Ishikawa (cell line): ENCODE measurements at regions not wholly inside any gene's neighbourhood (a gene's known extent, or its start where the extent isn't known, plus 50 kb on each side); places are given as distances from the start of the nearest gene placed in this dataset.
A peak's percentile ranks its signal among the peaks of the same experiment; 100 is the strongest.

Experiments
- CEBPB ChIP-seq: IDR thresholded peaks from 2 replicates; pipeline ENCODE4 v1.6.1; 2012
- CREB1 ChIP-seq: IDR thresholded peaks from 2 replicates; pipeline ENCODE4 v1.6.1; 2012; ENCODE audit warnings: low read depth
- EGR1 ChIP-seq: IDR thresholded peaks from 2 replicates; pipeline ENCODE4 v1.6.1; 2012
- EP300 ChIP-seq: IDR thresholded peaks from 2 replicates; pipeline ENCODE4 v1.6.1; 2012; ENCODE audit warnings: borderline replicate concordance
- FOXM1 ChIP-seq: IDR thresholded peaks from 2 replicates; pipeline ENCODE4 v1.6.1; 2012; ENCODE audit warnings: low read depth, borderline replicate concordance
- NFIC ChIP-seq: IDR thresholded peaks from 2 replicates; pipeline ENCODE4 v1.6.1; 2012
- RAD21 ChIP-seq: IDR thresholded peaks from 2 replicates; pipeline ENCODE4 v1.6.1; 2012; ENCODE audit warnings: low read depth
- TAF1 ChIP-seq: IDR thresholded peaks from 2 replicates; pipeline ENCODE4 v1.6.1; 2012; ENCODE audit warnings: low read depth, mild to moderate bottlenecking
- TCF12 ChIP-seq: IDR thresholded peaks from 2 replicates; pipeline ENCODE4 v1.6.1; 2012; ENCODE audit warnings: low read depth
- TEAD4 ChIP-seq: IDR thresholded peaks from 2 replicates; pipeline ENCODE4 v1.6.1; 2012
- YY1 ChIP-seq: IDR thresholded peaks from 2 replicates; pipeline ENCODE4 v1.6.1; 2012; ENCODE audit warnings: low read depth
- ZBTB7A ChIP-seq: IDR thresholded peaks from 2 replicates; pipeline ENCODE4 v1.6.1; 2012; ENCODE audit warnings: low read depth
- TF ChIP-seq, protein P1 (sequence below): IDR thresholded peaks from 2 replicates; pipeline ENCODE4 v1.6.1; 2012
- TF ChIP-seq, protein P2 (sequence below): IDR thresholded peaks from 2 replicates; pipeline ENCODE4 v1.6.1; 2012
- TF ChIP-seq, protein P3 (sequence below): IDR thresholded peaks from 2 replicates; pipeline ENCODE4 v1.6.1; 2012; ENCODE audit warnings: low read depth, mild to moderate bottlenecking

DNA sequence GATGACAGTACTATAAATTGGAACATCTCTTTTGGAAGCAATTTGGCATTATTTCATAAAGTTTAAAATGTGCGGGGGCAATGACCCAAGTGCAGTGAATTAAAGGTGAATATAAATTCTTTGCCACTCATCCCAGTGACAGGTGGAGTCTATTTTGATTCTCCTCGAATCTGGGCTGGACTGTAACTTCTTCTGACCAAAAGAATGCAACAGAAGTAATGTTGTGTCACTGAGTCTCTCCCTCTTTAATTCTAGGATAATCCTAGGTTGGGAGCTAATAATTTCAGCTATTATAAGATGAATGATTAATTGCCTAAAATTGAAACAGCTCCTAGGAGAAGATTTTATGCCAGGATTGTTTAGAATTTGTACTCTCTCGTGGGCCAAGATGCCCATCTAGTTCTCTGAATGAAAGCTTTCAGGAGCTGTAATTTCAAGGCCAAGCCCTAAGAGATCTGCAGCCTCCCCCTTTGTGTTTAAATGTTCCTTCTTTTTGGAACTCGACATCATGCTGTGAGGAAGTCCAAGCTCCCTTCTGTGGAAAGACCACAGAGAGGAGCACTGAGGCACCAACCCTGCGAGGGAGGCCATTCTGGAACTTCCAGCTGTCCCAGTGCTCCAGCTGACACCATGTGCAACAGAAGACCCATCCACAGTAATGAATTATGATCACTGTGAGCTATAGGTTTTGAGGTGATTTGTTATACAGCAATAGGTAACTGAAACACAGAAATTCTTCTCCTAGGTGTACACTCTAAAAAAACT is 208.1 kb downstream of the COPRS start:
- no peak for TF ChIP-seq TCF12
- no peak for TF ChIP-seq TAF1
- TF ChIP-seq YY1 = no peak
- TF ChIP-seq, protein P1, sequence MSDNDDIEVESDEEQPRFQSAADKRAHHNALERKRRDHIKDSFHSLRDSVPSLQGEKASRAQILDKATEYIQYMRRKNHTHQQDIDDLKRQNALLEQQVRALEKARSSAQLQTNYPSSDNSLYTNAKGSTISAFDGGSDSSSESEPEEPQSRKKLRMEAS = no peak
- no peak for TF ChIP-seq CREB1

DNA sequence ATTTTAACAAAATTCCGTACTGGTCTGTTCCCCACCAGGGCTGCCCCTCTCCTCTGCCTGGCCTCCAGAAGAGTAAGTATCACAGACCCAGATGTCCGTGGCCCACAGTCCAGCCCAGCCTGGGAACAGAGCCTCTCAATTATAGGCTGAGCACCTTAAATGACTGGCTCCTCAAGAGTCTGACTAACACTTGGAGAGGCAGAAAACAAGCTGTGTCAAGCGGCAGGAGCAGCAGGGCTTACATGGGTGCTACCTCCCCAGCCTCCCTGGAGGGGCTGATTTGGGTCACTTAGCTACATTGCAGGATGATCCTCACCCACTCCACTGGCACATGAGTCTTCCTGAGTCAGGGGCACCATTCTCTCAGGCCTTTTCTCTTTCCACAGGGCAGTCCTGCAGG is 209.7 kb downstream of the COPRS start:
- TF ChIP-seq CEBPB = no peak
- TF ChIP-seq FOXM1 = no peak
- TF ChIP-seq ZBTB7A = no peak
- no peak for TF ChIP-seq EP300

DNA sequence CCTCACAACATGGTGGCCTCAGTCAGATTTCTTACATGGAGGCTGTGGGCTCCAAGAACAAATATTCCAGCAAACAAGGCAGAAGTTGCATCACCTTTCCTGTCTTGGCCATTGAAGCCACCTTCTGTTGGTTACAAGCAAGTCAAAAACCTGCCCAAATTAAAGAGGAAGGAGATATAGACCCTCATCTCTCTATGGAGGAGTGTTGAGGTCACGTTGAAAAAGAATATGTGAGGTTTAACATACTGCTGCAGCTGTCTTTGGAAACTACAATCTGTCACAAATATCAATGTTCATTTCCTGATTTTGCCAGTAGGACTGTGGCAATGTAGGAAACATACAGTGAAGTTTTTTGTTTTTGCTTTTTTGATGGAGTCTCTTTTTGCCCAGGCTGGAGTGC is 211.4 kb downstream of the COPRS start:
- TF ChIP-seq, protein P2, sequence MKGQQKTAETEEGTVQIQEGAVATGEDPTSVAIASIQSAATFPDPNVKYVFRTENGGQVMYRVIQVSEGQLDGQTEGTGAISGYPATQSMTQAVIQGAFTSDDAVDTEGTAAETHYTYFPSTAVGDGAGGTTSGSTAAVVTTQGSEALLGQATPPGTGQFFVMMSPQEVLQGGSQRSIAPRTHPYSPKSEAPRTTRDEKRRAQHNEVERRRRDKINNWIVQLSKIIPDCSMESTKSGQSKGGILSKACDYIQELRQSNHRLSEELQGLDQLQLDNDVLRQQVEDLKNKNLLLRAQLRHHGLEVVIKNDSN = no peak
- no peak for TF ChIP-seq FOXM1
- TF ChIP-seq, protein P1 = no peak
- TF ChIP-seq TCF12 = no peak
- TF ChIP-seq TAF1 = no peak
- TF ChIP-seq RAD21 = no peak
- TF ChIP-seq NFIC = no peak

DNA sequence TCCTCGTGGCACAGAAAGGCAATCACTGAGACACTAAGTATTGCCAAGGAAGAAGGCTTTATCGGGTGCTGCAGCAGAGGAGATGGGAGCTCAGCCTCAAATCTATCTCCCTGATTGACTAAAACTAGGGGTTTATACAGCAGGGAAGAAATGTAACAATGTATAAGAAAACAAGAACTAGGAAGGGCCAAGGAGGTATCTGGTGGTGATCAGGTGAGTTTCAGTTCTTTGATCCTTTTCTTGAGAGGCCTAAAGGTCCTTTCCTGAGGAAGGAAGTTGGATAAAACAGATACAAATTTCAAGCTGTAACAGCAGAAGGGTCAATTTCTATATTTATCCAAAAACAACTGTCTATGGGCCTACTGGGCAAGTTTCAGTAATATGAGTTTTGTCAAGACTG is 212.4 kb downstream of the COPRS start:
- no peak for TF ChIP-seq EGR1
- no peak for TF ChIP-seq TEAD4
- TF ChIP-seq NFIC = no peak
- TF ChIP-seq, protein P3, sequence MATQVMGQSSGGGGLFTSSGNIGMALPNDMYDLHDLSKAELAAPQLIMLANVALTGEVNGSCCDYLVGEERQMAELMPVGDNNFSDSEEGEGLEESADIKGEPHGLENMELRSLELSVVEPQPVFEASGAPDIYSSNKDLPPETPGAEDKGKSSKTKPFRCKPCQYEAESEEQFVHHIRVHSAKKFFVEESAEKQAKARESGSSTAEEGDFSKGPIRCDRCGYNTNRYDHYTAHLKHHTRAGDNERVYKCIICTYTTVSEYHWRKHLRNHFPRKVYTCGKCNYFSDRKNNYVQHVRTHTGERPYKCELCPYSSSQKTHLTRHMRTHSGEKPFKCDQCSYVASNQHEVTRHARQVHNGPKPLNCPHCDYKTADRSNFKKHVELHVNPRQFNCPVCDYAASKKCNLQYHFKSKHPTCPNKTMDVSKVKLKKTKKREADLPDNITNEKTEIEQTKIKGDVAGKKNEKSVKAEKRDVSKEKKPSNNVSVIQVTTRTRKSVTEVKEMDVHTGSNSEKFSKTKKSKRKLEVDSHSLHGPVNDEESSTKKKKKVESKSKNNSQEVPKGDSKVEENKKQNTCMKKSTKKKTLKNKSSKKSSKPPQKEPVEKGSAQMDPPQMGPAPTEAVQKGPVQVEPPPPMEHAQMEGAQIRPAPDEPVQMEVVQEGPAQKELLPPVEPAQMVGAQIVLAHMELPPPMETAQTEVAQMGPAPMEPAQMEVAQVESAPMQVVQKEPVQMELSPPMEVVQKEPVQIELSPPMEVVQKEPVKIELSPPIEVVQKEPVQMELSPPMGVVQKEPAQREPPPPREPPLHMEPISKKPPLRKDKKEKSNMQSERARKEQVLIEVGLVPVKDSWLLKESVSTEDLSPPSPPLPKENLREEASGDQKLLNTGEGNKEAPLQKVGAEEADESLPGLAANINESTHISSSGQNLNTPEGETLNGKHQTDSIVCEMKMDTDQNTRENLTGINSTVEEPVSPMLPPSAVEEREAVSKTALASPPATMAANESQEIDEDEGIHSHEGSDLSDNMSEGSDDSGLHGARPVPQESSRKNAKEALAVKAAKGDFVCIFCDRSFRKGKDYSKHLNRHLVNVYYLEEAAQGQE = no peak
- no peak for TF ChIP-seq EP300
- TF ChIP-seq RAD21 = no peak
- no peak for TF ChIP-seq YY1
- TF ChIP-seq, protein P1 = no peak
- no peak for TF ChIP-seq FOXM1
- TF ChIP-seq, protein P2 = no peak
- TF ChIP-seq ZBTB7A = no peak
- no peak for TF ChIP-seq CREB1
- no peak for TF ChIP-seq TCF12
- no peak for TF ChIP-seq TAF1
- TF ChIP-seq CEBPB = no peak

DNA sequence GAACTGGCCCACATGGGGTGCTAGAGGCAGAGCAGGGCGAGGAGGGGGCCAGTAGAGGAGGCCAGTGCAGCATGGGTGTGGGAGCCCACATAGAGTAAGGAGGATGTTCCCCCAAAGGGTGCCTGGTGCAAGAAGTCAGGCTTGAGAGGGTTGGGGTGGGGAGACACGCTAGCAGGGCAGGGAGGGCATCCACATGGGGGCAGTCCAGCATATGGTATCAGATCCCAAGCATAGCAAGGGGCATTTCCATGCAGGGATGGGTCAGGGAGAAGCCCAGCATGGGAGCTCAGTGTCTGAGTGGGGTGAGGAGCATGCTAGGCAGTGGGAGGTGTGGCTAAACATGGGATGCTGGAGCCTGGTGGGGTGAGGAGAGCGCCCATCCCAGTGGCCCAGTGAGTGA is 213.7 kb downstream of the COPRS start:
- TF ChIP-seq TEAD4 = no peak
- peak; percentile 39; the same call in 1 of the 2 replicates for TF ChIP-seq RAD21

DNA sequence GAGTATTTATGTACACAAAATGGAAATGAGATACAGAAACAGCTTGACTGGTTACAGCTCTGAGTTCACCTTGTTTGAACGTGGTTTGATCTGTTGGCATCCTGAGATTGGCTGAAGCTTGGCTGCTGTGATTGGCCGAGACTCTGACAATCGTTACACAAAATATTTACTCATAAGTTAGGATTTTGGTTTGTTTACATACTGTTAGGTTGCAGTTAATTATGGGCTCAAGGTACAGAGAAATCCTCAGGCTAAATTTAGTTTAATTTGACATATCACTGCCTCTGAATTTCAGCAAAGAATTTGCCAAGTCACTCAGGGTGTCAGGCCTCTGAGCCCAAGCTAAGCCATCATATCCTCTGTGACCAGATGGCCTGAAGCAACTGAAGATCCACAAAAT is 227.3 kb downstream of the COPRS start:
- TF ChIP-seq TAF1 (no peak), FOXM1 (no peak), CEBPB (no peak)
- TF ChIP-seq, protein P1 = no peak
- TF ChIP-seq, protein P3 = no peak
